ENCODE measurements at regions not wholly inside any gene's neighbourhood (a gene's known extent, or its start where the extent isn't known, plus 50 kb on each side); places are given as distances from the start of the nearest gene placed in this dataset.

DNA sequence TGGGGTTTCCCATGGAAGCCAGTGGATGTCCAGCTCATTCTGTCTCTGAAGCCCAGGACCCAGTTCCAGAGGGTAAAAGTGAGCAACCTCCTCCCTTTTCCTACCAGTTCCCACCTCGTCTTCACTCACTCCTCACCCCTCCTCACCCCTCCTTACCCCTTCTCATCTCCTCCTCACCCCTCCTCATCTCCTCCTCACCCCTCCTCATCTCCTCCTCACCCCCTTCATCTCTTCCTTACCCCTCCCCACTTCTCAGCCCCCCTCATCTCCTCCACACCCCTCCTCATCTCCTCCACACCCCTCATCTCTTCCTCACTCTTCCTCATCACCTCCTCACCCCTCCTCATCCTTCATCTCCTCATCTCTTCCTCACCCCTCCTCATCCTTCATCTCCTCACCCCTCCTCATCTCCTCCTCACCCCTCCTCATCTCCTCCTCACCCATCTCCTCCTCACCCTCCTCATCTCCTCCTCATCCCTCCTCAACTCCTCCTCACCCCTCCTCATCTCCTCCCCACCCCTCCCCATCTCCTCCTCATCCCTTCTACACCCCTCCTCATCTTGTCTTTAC is 246.1 kb downstream of the MYLK4 start:
- Mint-ChIP-seq H3K9me3 (no peaks in the 10 kb centered on the region), H3K4me3 (no peak overlapping the region), H3K27ac (no peak overlapping the region), H3K36me3 (ENCODE audit: low read depth) (no peaks in the 10 kb centered on the region), H3K4me1 (ENCODE audit: low read depth) (no peaks in the 10 kb centered on the region), H3K27me3 (peaks cover 37% of the 10 kb centered on the region)
- intact Hi-C loops (cut with micrococcal nuclease): no loop called here
- ATAC-seq: no peak
- DNase-seq: no peak
- ChIA-PET CTCF (no interaction called here), POLR2A (no interaction called here)
- TF ChIP-seq, protein P1, sequence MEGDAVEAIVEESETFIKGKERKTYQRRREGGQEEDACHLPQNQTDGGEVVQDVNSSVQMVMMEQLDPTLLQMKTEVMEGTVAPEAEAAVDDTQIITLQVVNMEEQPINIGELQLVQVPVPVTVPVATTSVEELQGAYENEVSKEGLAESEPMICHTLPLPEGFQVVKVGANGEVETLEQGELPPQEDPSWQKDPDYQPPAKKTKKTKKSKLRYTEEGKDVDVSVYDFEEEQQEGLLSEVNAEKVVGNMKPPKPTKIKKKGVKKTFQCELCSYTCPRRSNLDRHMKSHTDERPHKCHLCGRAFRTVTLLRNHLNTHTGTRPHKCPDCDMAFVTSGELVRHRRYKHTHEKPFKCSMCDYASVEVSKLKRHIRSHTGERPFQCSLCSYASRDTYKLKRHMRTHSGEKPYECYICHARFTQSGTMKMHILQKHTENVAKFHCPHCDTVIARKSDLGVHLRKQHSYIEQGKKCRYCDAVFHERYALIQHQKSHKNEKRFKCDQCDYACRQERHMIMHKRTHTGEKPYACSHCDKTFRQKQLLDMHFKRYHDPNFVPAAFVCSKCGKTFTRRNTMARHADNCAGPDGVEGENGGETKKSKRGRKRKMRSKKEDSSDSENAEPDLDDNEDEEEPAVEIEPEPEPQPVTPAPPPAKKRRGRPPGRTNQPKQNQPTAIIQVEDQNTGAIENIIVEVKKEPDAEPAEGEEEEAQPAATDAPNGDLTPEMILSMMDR (IDR thresholded peaks at IDR 0.05): no peak

DNA sequence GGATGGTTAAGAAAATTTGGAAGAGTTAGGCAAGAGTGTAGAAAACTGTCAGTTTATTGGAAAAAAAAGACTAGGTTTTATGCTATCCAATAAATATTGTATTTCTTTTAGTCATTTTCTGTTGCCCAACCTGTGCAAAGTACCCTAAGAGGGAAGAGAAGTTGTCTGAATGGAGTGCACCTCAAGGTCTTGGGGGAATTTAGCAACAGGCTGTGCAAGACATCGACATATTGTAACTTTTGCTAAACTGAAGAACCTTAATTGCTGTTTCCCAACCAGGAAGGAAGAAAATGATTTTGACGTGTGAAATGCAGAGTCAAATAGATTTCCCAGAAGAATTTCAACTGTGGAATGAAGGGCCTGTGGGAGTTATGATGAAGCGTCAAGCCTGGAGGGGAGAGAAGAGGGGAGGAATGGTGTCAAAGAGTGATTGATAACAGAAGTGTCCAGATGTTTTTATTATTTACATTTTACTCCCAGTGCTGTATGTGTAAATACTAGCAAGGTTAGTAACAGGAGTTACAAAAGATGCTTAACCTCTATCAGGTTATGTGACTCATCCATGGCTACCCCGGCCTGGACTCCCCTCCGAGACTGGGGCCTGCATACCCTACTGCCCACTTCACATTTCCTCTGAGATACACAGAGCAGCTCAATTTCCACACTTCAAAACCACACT is 246.8 kb downstream of the MYLK4 start:
- POLR2A ChIA-PET: no interaction called here

DNA sequence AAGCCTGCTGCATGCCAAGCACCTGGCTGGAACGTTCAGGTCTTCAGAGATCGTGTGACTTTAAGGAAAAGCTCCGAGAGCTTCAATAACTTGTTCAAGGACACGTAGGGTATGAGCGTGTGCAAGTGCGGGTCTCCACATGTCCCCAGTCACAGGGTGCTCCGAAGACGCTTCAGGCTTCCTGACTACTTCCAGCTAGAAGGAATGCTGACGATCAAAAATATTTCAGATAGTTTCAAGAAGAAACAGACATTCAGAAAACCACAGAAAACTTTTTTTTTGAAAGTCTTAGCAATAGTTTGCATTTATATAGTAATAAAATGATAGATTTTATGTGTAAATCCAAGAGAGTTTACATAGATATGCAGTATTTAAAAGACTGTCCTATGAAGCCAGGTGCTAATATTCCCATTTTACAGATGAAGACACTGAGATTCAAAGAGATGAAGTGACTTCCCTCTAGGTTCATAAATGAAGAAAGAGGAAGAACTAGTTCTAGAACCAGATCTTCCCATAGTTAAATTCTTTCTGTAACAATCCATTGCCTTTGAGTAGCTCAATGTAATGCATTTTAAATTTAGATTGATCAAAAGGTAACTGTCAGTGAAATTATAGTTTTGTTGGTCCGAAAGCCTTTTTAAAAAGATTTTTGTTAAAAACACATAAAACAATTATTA is 247.6 kb downstream of the MYLK4 start:
- Mint-ChIP-seq H3K36me3 (ENCODE audit: low read depth) (no peaks in the 10 kb centered on the region), H3K27me3 (peaks cover 30% of the 10 kb centered on the region), H3K9me3 (no peaks in the 10 kb centered on the region), H3K4me1 (ENCODE audit: low read depth) (no peaks in the 10 kb centered on the region), H3K4me3 (no peak overlapping the region), H3K27ac (no peak overlapping the region)
- intact Hi-C loops (cut with micrococcal nuclease): no loop called here
- TF ChIP-seq, protein P1 (IDR thresholded peaks at IDR 0.05): no peak
- ATAC-seq (no peak), DNase-seq (no peak)
- ChIA-PET CTCF (no interaction called here), POLR2A (no interaction called here)

More for the DNA sequence above, 246.8 kb downstream of the MYLK4 start:
- Mint-ChIP-seq H3K36me3 (ENCODE audit: low read depth) (no peaks in the 10 kb centered on the region), H3K27ac (no peak overlapping the region), H3K9me3 (no peaks in the 10 kb centered on the region), H3K4me3 (no peak overlapping the region), H3K27me3 (peaks cover 32% of the 10 kb centered on the region), H3K4me1 (ENCODE audit: low read depth) (no peaks in the 10 kb centered on the region)
- DNase-seq (no peak), ATAC-seq (no peak)
- CTCF ChIA-PET: no interaction called here
- TF ChIP-seq, protein P1 (IDR thresholded peaks at IDR 0.05): no peak
- intact Hi-C loops (cut with micrococcal nuclease): no loop called here

DNA sequence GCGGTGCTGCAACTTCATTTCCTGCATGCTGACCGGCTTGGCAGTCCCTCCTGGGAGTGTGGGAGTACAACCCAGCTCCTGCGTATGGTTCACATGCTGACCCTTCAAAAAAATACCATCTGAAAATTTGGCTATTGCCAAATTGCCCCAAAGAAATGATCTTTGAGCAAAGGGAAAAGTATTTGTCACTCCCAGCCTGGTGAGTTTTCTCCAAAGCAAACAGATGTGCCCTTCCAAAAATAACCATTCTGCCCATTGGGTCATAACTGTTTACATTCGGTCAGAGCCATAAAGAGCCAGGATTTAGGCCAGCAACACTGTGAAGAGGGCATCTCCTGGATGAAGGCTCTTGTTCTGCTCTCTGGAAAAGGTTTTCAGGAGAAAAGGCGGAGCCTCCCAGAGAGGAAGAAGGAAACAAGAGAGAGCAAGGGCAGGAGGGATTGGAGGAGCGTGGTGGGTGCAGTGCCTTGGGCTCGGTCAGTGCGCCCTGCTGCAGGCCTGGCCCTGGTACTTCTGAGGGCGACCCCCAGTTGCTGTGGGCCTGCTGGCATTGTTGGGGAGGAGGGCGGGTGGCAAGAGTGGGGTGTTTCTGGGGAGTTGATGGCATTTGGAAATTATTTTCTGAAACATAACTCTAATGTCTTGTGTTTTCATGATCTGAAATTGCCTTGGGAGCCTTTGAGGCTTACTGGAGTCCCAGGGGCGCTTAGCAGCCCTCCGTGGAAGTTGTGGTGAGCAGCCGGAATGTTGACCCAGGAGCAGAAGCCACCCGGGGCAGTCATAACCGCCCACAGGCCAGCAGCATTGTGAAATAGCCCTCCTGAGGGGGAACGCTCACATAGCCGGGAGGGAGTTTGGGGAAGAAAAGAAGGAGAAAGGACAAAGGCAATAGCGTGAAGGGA is 248.4 kb downstream of the MYLK4 start:
- ATAC-seq (no peak), DNase-seq (no peak)
- CTCF ChIA-PET: no interaction called here
- POLR2A ChIA-PET: no interaction called here
- Mint-ChIP-seq H3K36me3 (ENCODE audit: low read depth) (no peaks in the 10 kb centered on the region), H3K27ac (no peak overlapping the region), H3K4me3 (no peak overlapping the region), H3K4me1 (ENCODE audit: low read depth) (no peaks in the 10 kb centered on the region), H3K9me3 (no peaks in the 10 kb centered on the region), H3K27me3 (peaks cover 24% of the 10 kb centered on the region)
- intact Hi-C loops (cut with micrococcal nuclease): no loop called here
- TF ChIP-seq, protein P1 (IDR thresholded peaks at IDR 0.05): no peak

Data from activated CD8-positive, alpha-beta T cell treated with anti-CD3 and anti-CD28 coated beads for 36 hours (primary cell).